B cell (primary cell): ENCODE measurements at regions not wholly inside any gene's neighbourhood (a gene's known extent, or its start where the extent isn't known, plus 50 kb on each side); places are given as distances from the start of the nearest gene placed in this dataset.

Experiments
- ATAC-seq: fragments of 200-7000 bp; cut with Tn5 transposase; one replicate; pipeline ENCODE4 v1.10.0; 2021; ENCODE audit warnings: low read depth, mild to moderate bottlenecking, moderate number of reproducible peaks, moderate library complexity
- CTCF ChIA-PET: fragments of 350-600 bp; sonication (Branson Sonifier 250); formaldehyde crosslinking; loops from one replicate; lab custom pipeline; 2021; ENCODE audit warnings: antibody characterized with exemption, inconsistent platforms; lab: Charles Lee
- POLR2A ChIA-PET: fragments of 350-600 bp; sonication (Branson Sonifier 250); formaldehyde crosslinking; loops from one replicate; lab custom pipeline; 2021; ENCODE audit warnings: antibody characterized with exemption; lab: Charles Lee
- DNase-seq: peaks from one replicate; pipeline ENCODE4 v3.0.0; 2013
- H2AFZ ChIP-seq: 2 replicates; pipeline ENCODE4 v1.6.1; 2012; ENCODE audit warnings: mild to moderate bottlenecking, low read depth, low read length; ENCODE audit not compliant: insufficient read depth, poor library complexity, severe bottlenecking
- H3K27ac ChIP-seq, 2 donors: 1 replicate in 1 of 2; 2 replicates in 1 of 2; pipeline ENCODE4 v1.5.1; 2012 to 2013; ENCODE audit warnings: low read length in 2 of 2, mild to moderate bottlenecking in 2 of 2, moderate library complexity in 1 of 2
- H3K27me3 ChIP-seq, 4 experiments: fragments of 200-600 bp in 1 of 4; sonication (generic) in 1 of 4; replicated peaks in 1 of 4; 1 replicate in 2 of 4; 2 replicates in 2 of 4; pipeline versions ENCODE4 v1.6.1 to v1.7.0; 2013 to 2016; ENCODE audit warnings: low read length in 3 of 4, mild to moderate bottlenecking in 2 of 4, mixed read lengths in 1 of 4, moderate library complexity in 1 of 4; ENCODE audit not compliant: insufficient read depth in 4 of 4, control insufficient read depth in 3 of 4; ENCODE audit errors: control extremely low read depth in 1 of 4
- H3K36me3 ChIP-seq, 2 experiments: replicated peaks in 1 of 2; 1 replicate in 1 of 2; 2 replicates in 1 of 2; pipeline versions ENCODE4 v1.6.1 to v1.7.1; 2013; ENCODE audit warnings: low read length in 1 of 2; ENCODE audit not compliant: insufficient read depth in 2 of 2, control insufficient read depth in 1 of 2; ENCODE audit errors: control extremely low read depth in 1 of 2, extremely low read depth in 1 of 2
- H3K4me1 ChIP-seq, 2 donors: fragments of 200-600 bp in 1 of 2; sonication (generic) in 1 of 2; 1 replicate in 1 of 2; 2 replicates in 1 of 2; pipeline versions ENCODE4 v1.5.1 to v1.6.1; 2013 to 2017; ENCODE audit warnings: low read length in 2 of 2; ENCODE audit not compliant: control insufficient read depth in 2 of 2, insufficient read depth in 2 of 2
- H3K4me2 ChIP-seq: replicated peaks from 2 replicates; pipeline ENCODE3; 2012; ENCODE audit warnings: mild to moderate bottlenecking, low read depth, low read length; ENCODE audit not compliant: poor library complexity, severe bottlenecking
- H3K4me3 ChIP-seq, 5 experiments: fragments of 200-600 bp in 1 of 5; sonication (generic) in 1 of 5; 1 replicate in 3 of 5; 2 replicates in 2 of 5; pipeline versions ENCODE4 v1.5.1 to v1.7.0; 2011 to 2016; ENCODE audit warnings: low read length in 4 of 5, mild to moderate bottlenecking in 4 of 5, low read depth in 2 of 5, control low read depth in 1 of 5, moderate library complexity in 1 of 5; ENCODE audit not compliant: insufficient read depth in 1 of 5; ENCODE audit errors: control extremely low read depth in 1 of 5, extremely low read depth in 1 of 5
- H3K79me2 ChIP-seq: fragments of 200-600 bp; sonication (generic); one replicate; pipeline ENCODE4 v1.6.0; 2016; ENCODE audit warnings: low read length; ENCODE audit not compliant: control insufficient read depth, insufficient read depth
- H3K9ac ChIP-seq: fragments of 200-600 bp; sonication (generic); 2 replicates; pipeline ENCODE4 v1.6.1; 2017; ENCODE audit warnings: mild to moderate bottlenecking, low read length, moderate library complexity
- H3K9me3 ChIP-seq, 3 donors: one replicate each; pipeline versions ENCODE4 v1.6.1 to v1.7.1; 2013; ENCODE audit warnings: low read length in 2 of 3; ENCODE audit not compliant: control insufficient read depth in 2 of 3, insufficient read depth in 1 of 3; ENCODE audit errors: control extremely low read depth in 1 of 3
- H4K20me1 ChIP-seq: 2 replicates; pipeline ENCODE4 v1.6.0; 2012; ENCODE audit warnings: mild to moderate bottlenecking, low read length; ENCODE audit not compliant: insufficient read depth, control insufficient read depth, poor library complexity, severe bottlenecking
- H3K27ac Mint-ChIP-seq: one replicate; pipeline ENCODE4 v1.8.0; 2021; ENCODE audit warnings: mixed read lengths
- H3K27me3 Mint-ChIP-seq: one replicate; pipeline ENCODE4 v1.8.0; 2021; ENCODE audit warnings: mixed read lengths
- H3K4me1 Mint-ChIP-seq: one replicate; pipeline ENCODE4 v1.8.0; 2021; ENCODE audit warnings: mixed read lengths
- H3K4me3 Mint-ChIP-seq: one replicate; pipeline ENCODE4 v1.8.0; 2021; ENCODE audit warnings: mixed read lengths
- H3K9me3 Mint-ChIP-seq: one replicate; pipeline ENCODE4 v1.8.0; 2022; ENCODE audit warnings: mixed read lengths; ENCODE audit not compliant: insufficient read depth
- EZH2 ChIP-seq: IDR thresholded peaks from 2 replicates; pipeline ENCODE4 v1.6.1; 2012; ENCODE audit warnings: borderline replicate concordance, low read depth, mild to moderate bottlenecking, moderate library complexity, low read length; ENCODE audit not compliant: insufficient read depth, poor library complexity, severe bottlenecking
- WGBS: methylation state at CpG from one replicate; pipeline ENCODE4 v1.1.5; 2013; ENCODE audit warnings: missing lambda C conversion rate; ENCODE audit not compliant: insufficient coverage; 5-methylcytosine and 5-hydroxymethylcytosine counted together
- intact Hi-C: fragments of 100-400 bp; cut with micrococcal nuclease; formaldehyde crosslinking; loops from one replicate; pipeline ENCODE4 v1.10.0; 2022
- TF ChIP-seq, protein P1 (sequence below): fragments of 200-600 bp; IDR thresholded peaks from one replicate; pipeline ENCODE4 v1.8.0; 2022; ENCODE audit warnings: antibody characterized with exemption, mild to moderate bottlenecking

- no peak for DNase-seq
- H3K4me2 ChIP-seq: no peak overlapping the region
- H3K9me3 ChIP-seq: no peaks in the 10 kb centered on the region
- H3K4me3 Mint-ChIP-seq: no peak overlapping the region
- TF ChIP-seq EZH2: no peak
- TF ChIP-seq, protein P1, sequence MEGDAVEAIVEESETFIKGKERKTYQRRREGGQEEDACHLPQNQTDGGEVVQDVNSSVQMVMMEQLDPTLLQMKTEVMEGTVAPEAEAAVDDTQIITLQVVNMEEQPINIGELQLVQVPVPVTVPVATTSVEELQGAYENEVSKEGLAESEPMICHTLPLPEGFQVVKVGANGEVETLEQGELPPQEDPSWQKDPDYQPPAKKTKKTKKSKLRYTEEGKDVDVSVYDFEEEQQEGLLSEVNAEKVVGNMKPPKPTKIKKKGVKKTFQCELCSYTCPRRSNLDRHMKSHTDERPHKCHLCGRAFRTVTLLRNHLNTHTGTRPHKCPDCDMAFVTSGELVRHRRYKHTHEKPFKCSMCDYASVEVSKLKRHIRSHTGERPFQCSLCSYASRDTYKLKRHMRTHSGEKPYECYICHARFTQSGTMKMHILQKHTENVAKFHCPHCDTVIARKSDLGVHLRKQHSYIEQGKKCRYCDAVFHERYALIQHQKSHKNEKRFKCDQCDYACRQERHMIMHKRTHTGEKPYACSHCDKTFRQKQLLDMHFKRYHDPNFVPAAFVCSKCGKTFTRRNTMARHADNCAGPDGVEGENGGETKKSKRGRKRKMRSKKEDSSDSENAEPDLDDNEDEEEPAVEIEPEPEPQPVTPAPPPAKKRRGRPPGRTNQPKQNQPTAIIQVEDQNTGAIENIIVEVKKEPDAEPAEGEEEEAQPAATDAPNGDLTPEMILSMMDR: no peak
- 96% methylated on average over 3 of the region's 3 CpGs for WGBS
- H3K9me3 Mint-ChIP-seq: no peaks in the 10 kb centered on the region
- intact Hi-C loops: no loop called here
- H3K27me3 ChIP-seq: no peaks in the 10 kb centered on the region
- peaks cover 6% of the 10 kb centered on the region for H3K27me3 Mint-ChIP-seq
- no peak for ATAC-seq
- CTCF ChIA-PET: no interaction called here
- no peak overlapping the region for H3K27ac Mint-ChIP-seq
- H3K9ac ChIP-seq: no peak overlapping the region
- no peaks in the 10 kb centered on the region for H3K36me3 ChIP-seq
- H3K27ac ChIP-seq: no peak overlapping the region
- no peaks in the 10 kb centered on the region for H3K4me1 Mint-ChIP-seq
- H3K79me2 ChIP-seq: no peaks in the 10 kb centered on the region
- no peak overlapping the region for H3K4me3 ChIP-seq
- POLR2A ChIA-PET: no interaction called here
- no peak overlapping the region for H2AFZ ChIP-seq
- no peaks in the 10 kb centered on the region for H3K4me1 ChIP-seq
- H4K20me1 ChIP-seq: no peaks in the 10 kb centered on the region
Observed at GRCh38 chr4:79850626-79851025, 222.4 kb downstream of the ANTXR2 start.

DNA sequence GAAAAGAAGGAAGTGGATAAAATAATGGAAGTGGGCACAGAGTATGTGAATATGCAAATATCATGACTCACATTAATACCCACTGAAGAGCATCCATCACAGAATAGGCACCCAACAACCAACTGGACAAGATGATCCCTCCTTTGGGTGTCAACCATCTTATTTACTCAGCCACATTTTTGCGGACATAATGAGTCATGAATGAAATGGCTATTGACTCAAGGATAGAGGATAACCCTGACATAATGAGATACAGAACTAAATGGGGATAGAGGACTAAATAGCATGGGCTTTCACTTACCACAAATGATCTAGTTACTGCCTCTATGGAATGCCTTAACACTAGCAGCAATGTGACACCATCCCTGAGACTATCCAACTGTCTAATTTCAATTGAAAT, 224.7 kb downstream of the ANTXR2 start:
- TF ChIP-seq, protein P1: no peak
- TF ChIP-seq EZH2: no peak
- Histone ChIP-seq H2AFZ (no peak overlapping the region), H3K79me2 (no peaks in the 10 kb centered on the region), H3K9ac (no peak overlapping the region), H3K9me3 (peaks cover 0 to 10% (median 1%) of the 10 kb centered on the region in 3 donors), H3K4me1 (no peaks in the 10 kb centered on the region), H4K20me1 (no peaks in the 10 kb centered on the region), H3K4me3 (no peak overlapping the region), H3K27ac (no peak overlapping the region), H3K36me3 (no peaks in the 10 kb centered on the region), H3K27me3 (no peaks in the 10 kb centered on the region), H3K4me2 (no peak overlapping the region)
- ATAC-seq: no peak
- ChIA-PET POLR2A (no interaction called here), CTCF (no interaction called here)
- intact Hi-C loops: no loop called here
- no CpG with 5 or more reads among the region's 1 CpG for WGBS
- no peaks in the 10 kb centered on the region for H3K9me3 Mint-ChIP-seq
- no peak overlapping the region for H3K27ac Mint-ChIP-seq
- H3K4me3 Mint-ChIP-seq: no peak overlapping the region
- H3K4me1 Mint-ChIP-seq: no peaks in the 10 kb centered on the region
- peaks cover 6% of the 10 kb centered on the region for H3K27me3 Mint-ChIP-seq
- no peak for DNase-seq
